Karpas-422 (cell line): ENCODE measurements at regions not wholly inside any gene's neighbourhood (a gene's known extent, or its start where the extent isn't known, plus 50 kb on each side); places are given as distances from the start of the nearest gene placed in this dataset.

Experiments
- DNase-seq: peaks from one replicate; pipeline ENCODE4 v3.0.0-alpha.2; 2015
- H2AFZ ChIP-seq: fragments of 200-600 bp; sonication (generic); 2 replicates; pipeline ENCODE4 v1.6.1; 2014; ENCODE audit warnings: antibody characterized with exemption, low read length, mixed read lengths
- H3K27ac ChIP-seq: fragments of 200-600 bp; sonication (generic); 2 replicates; pipeline ENCODE4 v1.5.1; 2014; ENCODE audit warnings: mild to moderate bottlenecking, low read length, moderate library complexity
- H3K27me3 ChIP-seq: fragments of 200-600 bp; sonication (generic); 2 replicates; pipeline ENCODE4 v1.6.1; 2014; ENCODE audit warnings: low read length, mixed read lengths
- H3K36me3 ChIP-seq: fragments of 200-600 bp; sonication (generic); 2 replicates; pipeline ENCODE4 v1.6.1; 2014; ENCODE audit warnings: low read length, mixed read lengths; ENCODE audit not compliant: insufficient read depth
- H3K4me1 ChIP-seq: fragments of 200-600 bp; sonication (generic); 2 replicates; pipeline ENCODE4 v1.6.1; 2014; ENCODE audit warnings: mild to moderate bottlenecking, low read length, mixed read lengths
- H3K4me2 ChIP-seq: fragments of 200-600 bp; sonication (generic); 2 replicates; pipeline ENCODE4 v1.6.1; 2014; ENCODE audit warnings: low read length, low read depth, mild to moderate bottlenecking; ENCODE audit not compliant: poor library complexity, severe bottlenecking
- H3K4me3 ChIP-seq: fragments of 200-600 bp; sonication (generic); 2 replicates; pipeline ENCODE4 v1.5.1; 2014; ENCODE audit warnings: mild to moderate bottlenecking, antibody characterized with exemption, low read length, mixed read lengths
- H3K79me2 ChIP-seq: fragments of 200-600 bp; sonication (generic); 2 replicates; pipeline ENCODE4 v1.6.1; 2014; ENCODE audit warnings: mild to moderate bottlenecking, low read length, mixed read lengths
- H3K9ac ChIP-seq: fragments of 200-600 bp; sonication (generic); 2 replicates; pipeline ENCODE4 v1.6.0; 2014; ENCODE audit warnings: low read length
- H3K9me2 ChIP-seq: fragments of 200-600 bp; sonication (generic), shearing (Covaris generic); replicated peaks from 2 replicates; pipeline ENCODE4 v1.6.0; 2014; ENCODE audit warnings: mild to moderate bottlenecking, low read length, moderate library complexity; ENCODE audit not compliant: insufficient read depth
- H3K9me3 ChIP-seq: fragments of 300-700, 200-600 bp; sonication (generic); 2 replicates; pipeline ENCODE4 v1.6.1; 2014; ENCODE audit warnings: low read length, mixed read lengths
- H4K20me1 ChIP-seq: fragments of 200-600 bp; sonication (generic); 2 replicates; pipeline ENCODE4 v1.6.1; 2014; ENCODE audit warnings: mild to moderate bottlenecking, antibody characterized with exemption, low read length, low read depth; ENCODE audit not compliant: insufficient read depth

DNA sequence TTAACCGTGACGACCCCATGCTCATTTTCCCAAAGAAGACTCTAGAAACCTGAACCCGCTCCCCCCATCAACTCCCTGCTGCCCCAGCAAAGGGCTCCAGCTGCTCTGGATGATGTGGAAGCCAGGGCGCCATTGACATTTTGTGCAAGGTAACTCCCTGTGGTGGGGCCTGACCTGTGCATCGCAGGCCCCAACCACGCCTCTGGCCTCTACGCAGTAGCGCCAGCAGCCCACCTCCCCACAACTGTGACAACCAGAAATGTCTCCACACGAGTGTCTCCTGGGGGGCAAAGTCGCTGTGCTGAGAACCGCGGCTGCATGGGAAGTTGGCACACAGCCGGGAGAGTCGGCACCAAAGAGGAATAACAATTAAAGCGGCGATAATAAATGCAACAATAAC, 86.9 kb upstream of the PRR5 start:
- no peak overlapping the region for H2AFZ ChIP-seq
- DNase-seq = no peak
- H3K36me3 ChIP-seq = no peaks in the 10 kb centered on the region
- H3K27ac ChIP-seq = no peak overlapping the region
- H3K9ac ChIP-seq = no peak overlapping the region
- no peaks in the 10 kb centered on the region for H3K79me2 ChIP-seq
- H3K27me3 ChIP-seq = no peaks in the 10 kb centered on the region
- H3K4me1 ChIP-seq = no peaks in the 10 kb centered on the region
- peaks cover 15% of the 10 kb centered on the region for H3K9me3 ChIP-seq
- no peak overlapping the region for H3K4me2 ChIP-seq
- H4K20me1 ChIP-seq = no peaks in the 10 kb centered on the region
- H3K9me2 ChIP-seq = no peaks in the 10 kb centered on the region
- H3K4me3 ChIP-seq = no peak overlapping the region

DNA sequence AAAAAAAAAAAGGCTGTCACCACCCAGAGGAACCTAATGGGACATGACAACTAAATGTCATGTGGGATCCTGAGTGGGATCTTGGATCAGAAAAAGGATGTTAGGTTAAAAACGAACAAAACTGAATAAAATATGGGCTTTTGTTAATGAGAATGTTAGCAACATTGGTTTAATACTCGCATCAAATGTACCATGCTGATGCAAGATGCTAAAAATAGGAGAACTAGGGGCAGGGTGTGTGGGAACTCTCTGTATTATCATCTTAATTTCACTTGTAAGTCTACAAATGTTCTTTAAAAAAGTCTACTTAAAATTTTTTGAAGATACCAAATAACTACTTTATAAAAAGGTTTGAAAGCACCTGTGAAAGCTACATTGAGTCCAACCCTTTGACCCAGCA, 88.8 kb upstream of the PRR5 start:
- Histone ChIP-seq H3K36me3 (no peaks in the 10 kb centered on the region), H3K4me1 (no peaks in the 10 kb centered on the region), H4K20me1 (no peaks in the 10 kb centered on the region), H2AFZ (no peak overlapping the region), H3K9me3 (peaks cover 15% of the 10 kb centered on the region), H3K4me2 (no peak overlapping the region), H3K4me3 (no peak overlapping the region), H3K9me2 (no peaks in the 10 kb centered on the region), H3K27me3 (no peaks in the 10 kb centered on the region), H3K79me2 (no peaks in the 10 kb centered on the region), H3K9ac (no peak overlapping the region), H3K27ac (no peak overlapping the region)
- DNase-seq = no peak

DNA sequence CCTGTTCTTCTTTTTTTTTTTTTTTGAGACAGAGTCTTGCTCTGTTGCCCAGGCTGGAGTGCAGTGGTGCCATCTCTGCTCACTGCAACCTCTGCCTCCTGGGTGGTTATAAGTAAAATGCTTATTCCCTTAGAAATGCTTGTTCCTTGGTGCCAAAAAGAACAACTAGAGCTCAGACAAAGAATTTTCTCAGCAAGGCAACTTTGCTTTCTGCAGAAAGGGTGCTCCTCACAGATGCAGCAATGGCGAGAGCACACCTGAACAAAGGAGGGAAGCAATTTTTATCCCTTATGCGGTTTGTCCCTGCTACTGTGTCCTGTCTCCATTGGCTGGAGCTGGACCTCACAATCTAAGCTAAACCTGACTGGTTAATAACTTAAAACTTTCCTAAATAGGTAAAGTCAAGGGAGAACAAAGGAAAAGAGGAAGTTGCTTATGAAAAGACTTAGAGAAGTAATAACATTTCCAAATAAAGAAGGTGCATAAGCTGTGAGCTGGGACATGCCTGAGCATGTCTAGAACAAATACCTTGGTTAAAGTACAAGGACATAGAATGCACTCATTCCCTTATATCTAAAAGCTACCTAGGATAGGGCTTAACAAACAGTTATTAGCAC, 90.0 kb upstream of the PRR5 start:
- Histone ChIP-seq H3K4me3 (no peak overlapping the region), H3K4me1 (no peaks in the 10 kb centered on the region), H2AFZ (no peak overlapping the region), H3K27me3 (no peaks in the 10 kb centered on the region), H3K27ac (no peak overlapping the region), H3K9me2 (no peaks in the 10 kb centered on the region), H3K9ac (no peak overlapping the region), H3K4me2 (no peak overlapping the region), H3K79me2 (no peaks in the 10 kb centered on the region), H3K36me3 (no peaks in the 10 kb centered on the region), H4K20me1 (no peaks in the 10 kb centered on the region), H3K9me3 (peaks cover 7% of the 10 kb centered on the region)
- DNase-seq = no peak

DNA sequence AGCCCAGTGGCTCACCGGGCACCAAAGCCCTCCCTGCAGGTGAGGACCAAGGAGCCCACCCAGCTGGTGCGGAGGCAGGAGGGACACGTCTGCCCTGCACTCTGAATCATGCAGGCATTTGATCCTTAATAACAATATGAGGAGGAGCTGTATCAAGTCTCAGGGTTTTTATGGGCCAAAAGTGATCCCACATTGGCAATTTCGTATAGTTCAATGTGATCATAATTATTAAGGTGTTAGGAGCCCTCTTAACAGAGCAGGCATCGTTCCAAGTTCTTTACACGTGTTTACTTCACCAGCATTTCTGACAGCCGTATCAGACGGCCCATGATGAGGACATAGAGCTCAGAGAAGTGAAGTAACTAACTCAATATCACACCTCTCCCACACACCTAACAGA, 91.9 kb upstream of the PRR5 start:
- no peaks in the 10 kb centered on the region for H3K79me2 ChIP-seq
- H3K36me3 ChIP-seq = no peaks in the 10 kb centered on the region
- H2AFZ ChIP-seq = no peak overlapping the region
- no peak overlapping the region for H3K4me3 ChIP-seq
- no peaks in the 10 kb centered on the region for H3K9me2 ChIP-seq
- no peak overlapping the region for H3K27ac ChIP-seq
- no peak overlapping the region for H3K4me2 ChIP-seq
- no peak overlapping the region for H3K9ac ChIP-seq
- H3K27me3 ChIP-seq = no peaks in the 10 kb centered on the region
- no peaks in the 10 kb centered on the region for H4K20me1 ChIP-seq
- no peak for DNase-seq
- peaks cover 5% of the 10 kb centered on the region for H3K9me3 ChIP-seq
- H3K4me1 ChIP-seq = no peaks in the 10 kb centered on the region

DNA sequence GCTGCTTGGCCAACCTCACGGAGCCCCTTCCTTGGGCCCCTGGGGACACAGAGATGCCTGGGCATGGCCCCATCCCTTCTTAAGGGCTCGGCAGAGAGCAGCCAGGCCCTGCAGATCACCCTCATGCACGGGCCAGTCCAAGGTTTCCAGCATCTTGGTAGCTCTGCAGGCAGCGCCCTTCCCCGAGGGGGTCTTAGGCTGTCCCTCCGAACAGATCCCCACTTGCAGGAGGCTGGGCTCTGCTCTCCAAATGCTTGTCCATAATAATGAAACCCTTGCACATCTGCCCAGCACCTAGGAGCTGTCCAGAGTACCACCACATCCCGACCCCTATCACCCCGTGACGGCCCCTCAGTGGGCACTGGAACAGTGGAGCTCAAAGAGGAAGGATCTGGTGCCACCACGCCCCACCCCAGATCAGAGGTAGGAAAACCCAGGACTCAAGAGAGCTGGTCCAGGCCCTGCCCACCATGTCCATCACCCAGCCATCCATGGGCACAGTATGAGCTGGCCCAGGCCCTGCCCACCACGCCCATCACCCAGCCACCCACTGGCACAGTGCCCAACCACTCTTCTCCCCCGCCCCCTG, 92.5 kb upstream of the PRR5 start:
- H3K9me2 ChIP-seq = no peaks in the 10 kb centered on the region
- no peak overlapping the region for H2AFZ ChIP-seq
- no peak overlapping the region for H3K4me2 ChIP-seq
- H3K27ac ChIP-seq = no peak overlapping the region
- no peaks in the 10 kb centered on the region for H3K36me3 ChIP-seq
- H4K20me1 ChIP-seq = no peaks in the 10 kb centered on the region
- peaks cover 5% of the 10 kb centered on the region for H3K9me3 ChIP-seq
- no peak for DNase-seq
- no peaks in the 10 kb centered on the region for H3K27me3 ChIP-seq
- no peaks in the 10 kb centered on the region for H3K4me1 ChIP-seq
- H3K4me3 ChIP-seq = no peak overlapping the region
- no peak overlapping the region for H3K9ac ChIP-seq
- no peaks in the 10 kb centered on the region for H3K79me2 ChIP-seq

DNA sequence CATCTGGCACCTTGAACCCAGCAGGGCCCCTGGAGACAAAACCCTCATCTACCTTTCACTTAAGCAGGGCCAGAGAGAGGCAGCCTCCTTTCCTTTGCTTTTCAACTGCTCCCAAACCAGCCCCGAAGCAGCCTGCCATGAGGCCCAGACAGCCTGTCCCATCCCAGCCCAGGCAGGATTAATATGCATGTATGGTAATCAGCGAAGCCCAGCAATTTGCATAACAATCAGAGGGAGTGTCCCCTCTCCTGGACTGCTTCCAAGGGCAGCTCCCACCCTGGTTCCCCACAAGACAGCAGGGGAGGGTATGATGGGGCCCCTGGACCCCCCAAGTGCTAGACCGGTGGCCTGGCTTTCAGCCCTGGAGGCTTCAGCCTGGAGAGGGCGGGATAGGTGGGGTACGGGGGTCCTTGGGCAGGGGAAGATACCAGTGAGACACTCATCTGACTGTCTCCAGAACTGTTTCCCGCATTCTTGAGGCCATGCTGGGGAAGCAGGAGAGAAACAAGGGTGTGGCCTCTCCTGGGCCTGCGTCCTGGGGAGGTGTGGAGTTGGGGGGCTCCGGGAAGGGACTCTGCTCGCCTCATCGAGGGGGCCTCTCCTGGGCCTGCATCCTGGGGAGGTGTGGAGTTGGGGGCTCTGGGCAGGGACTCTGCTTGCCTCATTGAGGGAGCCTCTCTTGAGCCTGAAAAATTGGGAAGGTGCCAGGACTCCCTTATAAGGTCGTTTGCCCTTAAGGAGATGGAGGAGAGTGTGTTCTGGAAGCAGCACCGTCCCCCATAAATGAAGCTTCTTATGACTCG, 93.2 kb upstream of the PRR5 start:
- Histone ChIP-seq H3K36me3 (no peaks in the 10 kb centered on the region), H3K9me2 (no peaks in the 10 kb centered on the region), H3K79me2 (no peaks in the 10 kb centered on the region), H2AFZ (no peak overlapping the region), H3K4me1 (no peaks in the 10 kb centered on the region), H3K4me3 (no peak overlapping the region), H3K27ac (no peak overlapping the region), H4K20me1 (no peaks in the 10 kb centered on the region), H3K9ac (no peak overlapping the region), H3K4me2 (no peak overlapping the region), H3K9me3 (peaks cover 5% of the 10 kb centered on the region), H3K27me3 (no peaks in the 10 kb centered on the region)
- no peak for DNase-seq

DNA sequence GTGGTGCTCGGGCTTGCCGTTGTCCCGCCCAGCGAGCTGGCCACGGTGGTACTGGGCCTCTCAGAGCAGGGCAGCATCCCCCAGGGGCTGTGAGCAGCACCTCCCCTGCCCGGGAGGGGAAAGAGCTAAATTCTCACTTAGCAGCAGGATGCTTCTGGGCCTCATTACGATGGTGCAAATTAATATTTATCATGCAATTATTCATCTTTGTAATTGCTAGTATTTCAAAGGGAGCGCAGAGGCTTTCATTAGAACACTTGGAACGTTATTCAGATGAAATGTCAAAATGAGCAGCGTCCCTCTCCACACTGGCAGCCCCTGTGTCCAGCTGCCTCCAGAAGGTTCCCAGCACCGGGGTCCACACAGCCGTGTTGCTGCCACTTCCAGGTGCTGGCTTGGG, 95.9 kb upstream of the PRR5 start:
- Histone ChIP-seq H2AFZ (no peak overlapping the region), H3K4me1 (no peaks in the 10 kb centered on the region), H3K27ac (no peak overlapping the region), H3K79me2 (no peaks in the 10 kb centered on the region), H3K9me3 (no peaks in the 10 kb centered on the region), H3K27me3 (no peaks in the 10 kb centered on the region), H3K4me2 (no peak overlapping the region), H3K36me3 (no peaks in the 10 kb centered on the region), H3K4me3 (no peak overlapping the region), H4K20me1 (no peaks in the 10 kb centered on the region), H3K9me2 (no peaks in the 10 kb centered on the region), H3K9ac (no peak overlapping the region)
- no peak for DNase-seq

DNA sequence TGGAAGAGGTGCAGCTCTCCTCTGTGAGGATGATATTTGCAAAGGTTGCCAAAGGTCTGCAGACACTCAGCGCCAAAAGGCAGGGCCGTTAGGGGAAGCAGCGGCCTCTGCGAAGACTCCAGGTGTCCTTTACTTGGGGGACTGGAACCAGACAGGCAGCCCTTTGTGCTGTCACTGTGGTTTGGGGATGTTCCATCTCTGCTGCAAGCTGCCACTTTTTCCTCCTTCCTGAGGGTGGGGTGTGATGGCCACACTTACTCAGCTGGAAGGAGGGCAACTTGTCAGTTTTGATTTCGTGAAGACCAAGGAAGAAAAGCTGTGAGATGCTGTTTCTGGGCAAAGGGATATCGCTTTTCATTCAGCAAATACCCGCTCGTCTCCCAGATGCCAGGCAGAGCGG, 96.5 kb upstream of the PRR5 start:
- no peak overlapping the region for H3K27ac ChIP-seq
- no peaks in the 10 kb centered on the region for H3K9me2 ChIP-seq
- no peaks in the 10 kb centered on the region for H4K20me1 ChIP-seq
- no peaks in the 10 kb centered on the region for H3K27me3 ChIP-seq
- no peaks in the 10 kb centered on the region for H3K4me1 ChIP-seq
- no peak overlapping the region for H3K4me3 ChIP-seq
- H2AFZ ChIP-seq = no peak overlapping the region
- H3K9ac ChIP-seq = no peak overlapping the region
- H3K36me3 ChIP-seq = no peaks in the 10 kb centered on the region
- no peak for DNase-seq
- no peaks in the 10 kb centered on the region for H3K79me2 ChIP-seq
- H3K4me2 ChIP-seq = no peak overlapping the region
- no peaks in the 10 kb centered on the region for H3K9me3 ChIP-seq
